HepG2 (cell line): ENCODE measurements at regions not wholly inside any gene's neighbourhood (a gene's known extent, or its start where the extent isn't known, plus 50 kb on each side); places are given as distances from the start of the nearest gene placed in this dataset.

Experiments used
- ATAC-seq: fragments of 200-7000 bp; cut with Tn5 transposase; 3 replicates; pipeline ENCODE4 v1.9.1; 2020; ENCODE audit warnings: mild to moderate bottlenecking, moderate library complexity
- BruUV-seq: library from RNA; stranded (reverse); fragments of 400-500 nt; replicated peaks from 2 replicates; lab custom pipeline; 2021; lab: Mats Ljungman, UMichigan
- CTCF ChIA-PET: fragments of 300-600 bp; formaldehyde crosslinking; extraction: SDS; loops from one replicate; lab custom pipeline; 2021; ENCODE audit warnings: low total read pairs, inconsistent platforms, low intra/inter-chr PET ratio; lab: Yijun Ruan, JAX
- POLR2A ChIA-PET: fragments of 350-600 bp; sonication (Branson Sonifier 250); formaldehyde crosslinking; loops from one replicate; lab custom pipeline; 2020; ENCODE audit warnings: antibody characterized with exemption, inconsistent platforms; lab: Yijun Ruan, JAX
- DNase-seq: peaks from one replicate; pipeline ENCODE4 v3.0.0-alpha.2; 2015; ENCODE audit warnings: low spot score
- FAIRE-seq: peaks from 3 replicates; lab custom pipeline; 2011; peaks lifted over from hg19 to GRCh38; lab: Jason Lieb, UNC
- H2AFZ ChIP-seq: one replicate; pipeline ENCODE4 v1.6.1; 2011; ENCODE audit warnings: low read length, inconsistent platforms
- H3K27ac ChIP-seq: fragments of 300-600 bp; 3 replicates; pipeline ENCODE4 v1.8.0; 2011; ENCODE audit warnings: mixed run types, mild to moderate bottlenecking, mixed read lengths, low read length, inconsistent platforms; ENCODE audit not compliant: insufficient read depth; ENCODE audit errors: extremely low read length
- H3K27me3 ChIP-seq, 2 experiments: fragments of 200-600 bp in 1 of 2; 2 replicates in 1 of 2; 3 replicates in 1 of 2; pipeline versions ENCODE4 v1.6.0 to v1.8.0; 2011; ENCODE audit warnings: low read length in 2 of 2, mild to moderate bottlenecking in 2 of 2, moderate library complexity in 2 of 2, inconsistent platforms in 1 of 2; ENCODE audit not compliant: insufficient read depth in 2 of 2, control insufficient read depth in 1 of 2
- H3K36me3 ChIP-seq, 2 experiments: fragments of 200-600 bp in 1 of 2; replicated peaks in 1 of 2; 2 replicates in 1 of 2; 3 replicates in 1 of 2; pipeline versions ENCODE4 v1.5.1 to v1.8.0; 2011; ENCODE audit warnings: low read length in 2 of 2, inconsistent platforms in 1 of 2; ENCODE audit not compliant: insufficient read depth in 2 of 2, control insufficient read depth in 1 of 2
- H3K4me1 ChIP-seq: 2 replicates; pipeline ENCODE4 v1.5.1; 2012; ENCODE audit warnings: low read length, inconsistent platforms; ENCODE audit not compliant: insufficient read depth
- H3K4me2 ChIP-seq: 2 replicates; pipeline ENCODE4 v1.6.0; 2011; ENCODE audit warnings: low read depth, low read length, inconsistent platforms
- H3K4me3 ChIP-seq, 3 experiments: fragments of 200-600 bp in 1 of 3; sonication (generic), shearing (Covaris generic) in 1 of 3; replicated peaks in 1 of 3; 2 replicates each; pipeline ENCODE4 v1.5.1; 2011 to 2016; ENCODE audit warnings: low read length in 3 of 3, inconsistent platforms in 2 of 3, low read depth in 2 of 3, mild to moderate bottlenecking in 2 of 3, control low read depth in 1 of 3, mixed read lengths in 1 of 3; ENCODE audit not compliant: insufficient read depth in 1 of 3
- H3K79me2 ChIP-seq: one replicate; pipeline ENCODE4 v1.6.1; 2011; ENCODE audit warnings: low read length, inconsistent platforms; ENCODE audit not compliant: insufficient read depth
- H3K9ac ChIP-seq: 2 replicates; pipeline ENCODE4 v1.6.0; 2011; ENCODE audit warnings: mild to moderate bottlenecking, low read depth, low read length, inconsistent platforms; ENCODE audit not compliant: insufficient read depth
- H3K9me3 ChIP-seq: 2 replicates; pipeline ENCODE4 v1.5.1; 2012; ENCODE audit warnings: mild to moderate bottlenecking, low read length
- H4K20me1 ChIP-seq: 2 replicates; pipeline ENCODE4 v1.6.0; 2011; ENCODE audit warnings: inconsistent platforms, mild to moderate bottlenecking, low read length, moderate library complexity; ENCODE audit not compliant: insufficient read depth
- CHCHD3 ChIP-seq: sonication (generic); formaldehyde crosslinking; IDR thresholded peaks from 2 replicates; pipeline ENCODE4 v1.8.0; 2022; ENCODE audit warnings: mild to moderate bottlenecking, missing genetic modification reagents, moderate library complexity
- FOXK1 ChIP-seq: sonication (generic); formaldehyde crosslinking; IDR thresholded peaks from 2 replicates; pipeline ENCODE4 v1.4.0; 2020; ENCODE audit warnings: low read depth, missing genetic modification reagents, borderline replicate concordance
- HNF1A ChIP-seq, 2 experiments: sonication (generic) in 1 of 2; formaldehyde crosslinking in 1 of 2; IDR thresholded peaks; 2 replicates each; pipeline versions ENCODE4 v1.4.0 to v1.6.1; 2016 to 2020; ENCODE audit warnings: borderline replicate concordance in 1 of 2, low read depth in 1 of 2, mild to moderate bottlenecking in 1 of 2, missing genetic modification reagents in 1 of 2
- MIER3 ChIP-seq: IDR thresholded peaks from 2 replicates; pipeline ENCODE4 v1.6.1; 2016; ENCODE audit warnings: missing compliant biosample characterization, borderline replicate concordance
- NFKB2 ChIP-seq: sonication (generic); formaldehyde crosslinking; IDR thresholded peaks from 2 replicates; pipeline ENCODE4 v1.4.0; 2020; ENCODE audit warnings: missing genetic modification reagents, borderline replicate concordance
- PHF21A ChIP-seq: sonication (generic); formaldehyde crosslinking; IDR thresholded peaks from 2 replicates; pipeline ENCODE4 v1.5.0; 2020; ENCODE audit warnings: mild to moderate bottlenecking, missing genetic modification reagents
- SALL1 ChIP-seq: sonication (generic); formaldehyde crosslinking; IDR thresholded peaks from 2 replicates; pipeline ENCODE4 v1.8.0; 2022; ENCODE audit warnings: mild to moderate bottlenecking, missing genetic modification reagents
- THYN1 ChIP-seq: sonication (generic); formaldehyde crosslinking; IDR thresholded peaks from 2 replicates; pipeline ENCODE4 v1.8.1; 2023; ENCODE audit warnings: low read depth, mild to moderate bottlenecking, moderate library complexity, missing genetic modification reagents, borderline replicate concordance
- ZNF230 ChIP-seq: sonication (generic); formaldehyde crosslinking; IDR thresholded peaks from 2 replicates; pipeline ENCODE4 v1.4.0; 2020; ENCODE audit warnings: mild to moderate bottlenecking, missing genetic modification reagents
- ZNF30 ChIP-seq: sonication (generic); formaldehyde crosslinking; IDR thresholded peaks from 2 replicates; pipeline ENCODE4 v1.5.0; 2020; ENCODE audit warnings: mild to moderate bottlenecking, missing genetic modification reagents
- ZNF562 ChIP-seq: sonication (generic); formaldehyde crosslinking; IDR thresholded peaks from 2 replicates; pipeline ENCODE4 v1.8.0; 2022; ENCODE audit warnings: missing genetic modification reagents, borderline replicate concordance
- ZNF746 ChIP-seq: sonication (generic); formaldehyde crosslinking; IDR thresholded peaks from 2 replicates; pipeline ENCODE4 v1.8.0; 2022; ENCODE audit warnings: mild to moderate bottlenecking, missing genetic modification reagents
- WGBS: methylation state at CpG from one replicate; pipeline ENCODE4 v1.1.6; 2017; ENCODE audit warnings: low lambda C conversion rate; 5-methylcytosine and 5-hydroxymethylcytosine counted together
- in situ Hi-C: cut with HindIII; loops from 2 replicates; pipeline ENCODE4 v1.10.0; 2017; ENCODE audit warnings: low pct_unique_long_range_greater_than_20kb; ENCODE audit not compliant: extremely low pct_ligation_motif_present
- intact Hi-C: fragments of 100-400 bp; cut with micrococcal nuclease; formaldehyde crosslinking; loops from one replicate; pipeline ENCODE4 v1.10.0; 2022; ENCODE audit not compliant: unreplicated experiment
- TF ChIP-seq, protein P1 (sequence below): sonication (generic); formaldehyde crosslinking; IDR thresholded peaks from 2 replicates; pipeline ENCODE4 v1.4.0; 2020; ENCODE audit warnings: missing genetic modification reagents
- TF ChIP-seq, protein P2 (sequence below): sonication (generic); formaldehyde crosslinking; IDR thresholded peaks from 2 replicates; pipeline ENCODE4 v1.9.0; 2022; ENCODE audit warnings: low read depth, missing genetic modification reagents

GRCh38 chr7:46751471-46751870 lies 830.4 kb upstream of the IGFBP3 start (continued):
- no peak for TF ChIP-seq HNF1A (IDR thresholded peaks at IDR 0.05; ENCODE audit: low read depth)
- TF ChIP-seq HNF1A (CRISPR knock-in tag; IDR thresholded peaks at IDR 0.05; ENCODE audit: borderline replicate concordance) = no peak
- TF ChIP-seq SALL1 (CRISPR knock-in tag) = no peak
- no peak for TF ChIP-seq ZNF30 (CRISPR knock-in tag)

DNA sequence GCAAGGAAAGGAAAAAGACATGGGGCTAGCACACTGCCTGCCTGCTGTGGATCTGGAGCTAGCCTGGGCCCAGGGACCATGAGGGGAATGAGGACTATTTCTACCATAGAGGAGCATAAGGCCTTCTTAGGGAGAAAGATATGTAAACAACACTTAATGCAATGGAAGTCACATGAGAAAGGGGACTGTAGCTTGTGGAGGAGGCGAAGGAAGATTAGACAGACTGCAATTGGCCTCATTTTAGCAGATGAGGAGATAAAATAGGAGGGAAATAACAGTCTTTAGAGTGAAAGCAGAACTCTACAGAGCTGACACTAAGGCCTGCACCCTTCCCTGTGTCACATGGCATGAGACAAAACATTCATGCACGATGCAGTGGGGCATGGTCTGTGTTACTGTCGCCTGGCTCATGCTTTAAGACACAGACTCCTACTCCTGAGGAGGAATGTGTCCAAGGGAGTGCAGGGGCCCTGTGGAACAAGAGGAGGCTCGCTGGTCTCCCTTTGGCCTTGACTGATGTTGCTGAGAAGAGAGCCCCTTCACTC lies 829.3 kb upstream of the IGFBP3 start:
- Histone ChIP-seq H3K27me3 (no peaks in the 10 kb centered on the region), H4K20me1 (no peaks in the 10 kb centered on the region), H3K9me3 (no peaks in the 10 kb centered on the region), H3K36me3 (no peaks in the 10 kb centered on the region), H3K79me2 (no peaks in the 10 kb centered on the region), H3K9ac (no peak overlapping the region), H3K4me3 (no peak overlapping the region), H2AFZ (no peak overlapping the region), H3K4me2 (no peak overlapping the region), H3K27ac (no peak overlapping the region), H3K4me1 (no peaks in the 10 kb centered on the region)
- no peak for ATAC-seq
- ChIA-PET CTCF (no interaction called here), POLR2A (no interaction called here)
- in situ Hi-C loops (no loop called here), intact Hi-C loops (no loop called here)
- FAIRE-seq = no peak
- WGBS = 8% methylated on average over 3 of the region's 4 CpGs
- BruUV-seq = no TSS peak
- DNase-seq = no peak
- no peak for TF ChIP-seq MIER3 (CRISPR knock-in tag)
- no peak for TF ChIP-seq PHF21A
- TF ChIP-seq ZNF230 (CRISPR knock-in tag) = no peak
- no peak for TF ChIP-seq NFKB2
- TF ChIP-seq ZNF746 (CRISPR knock-in tag) = no peak
- TF ChIP-seq ZNF562 = no peak
- TF ChIP-seq, protein P1, sequence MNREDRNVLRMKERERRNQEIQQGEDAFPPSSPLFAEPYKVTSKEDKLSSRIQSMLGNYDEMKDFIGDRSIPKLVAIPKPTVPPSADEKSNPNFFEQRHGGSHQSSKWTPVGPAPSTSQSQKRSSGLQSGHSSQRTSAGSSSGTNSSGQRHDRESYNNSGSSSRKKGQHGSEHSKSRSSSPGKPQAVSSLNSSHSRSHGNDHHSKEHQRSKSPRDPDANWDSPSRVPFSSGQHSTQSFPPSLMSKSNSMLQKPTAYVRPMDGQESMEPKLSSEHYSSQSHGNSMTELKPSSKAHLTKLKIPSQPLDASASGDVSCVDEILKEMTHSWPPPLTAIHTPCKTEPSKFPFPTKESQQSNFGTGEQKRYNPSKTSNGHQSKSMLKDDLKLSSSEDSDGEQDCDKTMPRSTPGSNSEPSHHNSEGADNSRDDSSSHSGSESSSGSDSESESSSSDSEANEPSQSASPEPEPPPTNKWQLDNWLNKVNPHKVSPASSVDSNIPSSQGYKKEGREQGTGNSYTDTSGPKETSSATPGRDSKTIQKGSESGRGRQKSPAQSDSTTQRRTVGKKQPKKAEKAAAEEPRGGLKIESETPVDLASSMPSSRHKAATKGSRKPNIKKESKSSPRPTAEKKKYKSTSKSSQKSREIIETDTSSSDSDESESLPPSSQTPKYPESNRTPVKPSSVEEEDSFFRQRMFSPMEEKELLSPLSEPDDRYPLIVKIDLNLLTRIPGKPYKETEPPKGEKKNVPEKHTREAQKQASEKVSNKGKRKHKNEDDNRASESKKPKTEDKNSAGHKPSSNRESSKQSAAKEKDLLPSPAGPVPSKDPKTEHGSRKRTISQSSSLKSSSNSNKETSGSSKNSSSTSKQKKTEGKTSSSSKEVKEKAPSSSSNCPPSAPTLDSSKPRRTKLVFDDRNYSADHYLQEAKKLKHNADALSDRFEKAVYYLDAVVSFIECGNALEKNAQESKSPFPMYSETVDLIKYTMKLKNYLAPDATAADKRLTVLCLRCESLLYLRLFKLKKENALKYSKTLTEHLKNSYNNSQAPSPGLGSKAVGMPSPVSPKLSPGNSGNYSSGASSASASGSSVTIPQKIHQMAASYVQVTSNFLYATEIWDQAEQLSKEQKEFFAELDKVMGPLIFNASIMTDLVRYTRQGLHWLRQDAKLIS (CRISPR knock-in tag) = no peak
- no peak for TF ChIP-seq THYN1 (CRISPR knock-in tag)
- no peak for TF ChIP-seq CHCHD3 (CRISPR knock-in tag)
- no peak for TF ChIP-seq FOXK1 (CRISPR knock-in tag)
- TF ChIP-seq, protein P2, sequence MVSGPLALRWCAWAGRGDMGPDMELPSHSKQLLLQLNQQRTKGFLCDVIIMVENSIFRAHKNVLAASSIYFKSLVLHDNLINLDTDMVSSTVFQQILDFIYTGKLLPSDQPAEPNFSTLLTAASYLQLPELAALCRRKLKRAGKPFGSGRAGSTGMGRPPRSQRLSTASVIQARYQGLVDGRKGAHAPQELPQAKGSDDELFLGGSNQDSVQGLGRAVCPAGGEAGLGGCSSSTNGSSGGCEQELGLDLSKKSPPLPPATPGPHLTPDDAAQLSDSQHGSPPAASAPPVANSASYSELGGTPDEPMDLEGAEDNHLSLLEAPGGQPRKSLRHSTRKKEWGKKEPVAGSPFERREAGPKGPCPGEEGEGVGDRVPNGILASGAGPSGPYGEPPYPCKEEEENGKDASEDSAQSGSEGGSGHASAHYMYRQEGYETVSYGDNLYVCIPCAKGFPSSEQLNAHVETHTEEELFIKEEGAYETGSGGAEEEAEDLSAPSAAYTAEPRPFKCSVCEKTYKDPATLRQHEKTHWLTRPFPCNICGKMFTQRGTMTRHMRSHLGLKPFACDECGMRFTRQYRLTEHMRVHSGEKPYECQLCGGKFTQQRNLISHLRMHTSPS = no peak
